ENCODE measurements at regions not wholly inside any gene's neighbourhood (a gene's known extent, or its start where the extent isn't known, plus 50 kb on each side); places are given as distances from the start of the nearest gene placed in this dataset.

GRCh38 chr1:178607718-178608408, 95.0 kb downstream of the TEX35 start:
- DNase-seq (ENCODE audit: low read depth), result peak; percentile 72

GRCh38 chr1:178609015-178609414, 96.1 kb downstream of the TEX35 start:
- peak; percentile 78 for DNase-seq (ENCODE audit: low read depth)

GRCh38 chr1:178610690-178611410, 97.9 kb downstream of the TEX35 start:
- peak; percentile 94 for DNase-seq (ENCODE audit: low read depth)

- DNase-seq (ENCODE audit: low read depth), result peak; percentile 69
Measured at GRCh38 chr1:178612261-178612660, 99.4 kb downstream of the TEX35 start.

- DNase-seq (ENCODE audit: low read depth), result no peak
Measured at GRCh38 chr1:178613271-178613945, 100.5 kb downstream of the TEX35 start.

- no peak for DNase-seq (ENCODE audit: low read depth)
Measured at GRCh38 chr1:178614286-178614685, 101.4 kb downstream of the TEX35 start.

- no peak for DNase-seq (ENCODE audit: low read depth)
Measured at GRCh38 chr1:178619042-178619927, 105.8 kb upstream of the RALGPS2 start.

- DNase-seq (ENCODE audit: low read depth), result no peak
Measured at GRCh38 chr1:178620584-178621475, 104.2 kb upstream of the RALGPS2 start.

GRCh38 chr1:178621822-178622221, 103.2 kb upstream of the RALGPS2 start:
- no peak for DNase-seq (ENCODE audit: low read depth)

GRCh38 chr1:178625695-178626094, 99.3 kb upstream of the RALGPS2 start:
- DNase-seq (ENCODE audit: low read depth), result no peak

GRCh38 chr1:178627037-178627436, 98.0 kb upstream of the RALGPS2 start:
- no peak for DNase-seq (ENCODE audit: low read depth)

- DNase-seq (ENCODE audit: low read depth), result no peak
Measured at GRCh38 chr1:178628637-178629251, 96.3 kb upstream of the RALGPS2 start.

GRCh38 chr1:178629252-178630154, 95.5 kb upstream of the RALGPS2 start:
- DNase-seq (ENCODE audit: low read depth), result peak; percentile 83

- peak; percentile 43 for DNase-seq (ENCODE audit: low read depth)
Measured at GRCh38 chr1:178630417-178630816, 94.6 kb upstream of the RALGPS2 start.

GRCh38 chr1:178632653-178633052, 92.4 kb upstream of the RALGPS2 start:
- DNase-seq (ENCODE audit: low read depth), result no peak

- DNase-seq (ENCODE audit: low read depth), result peak; percentile 90
Measured at GRCh38 chr1:178633056-178633455, 92.0 kb upstream of the RALGPS2 start.

- DNase-seq (ENCODE audit: low read depth), result no peak
Measured at GRCh38 chr1:178634445-178634844, 90.6 kb upstream of the RALGPS2 start.

GRCh38 chr1:178637841-178638240, 87.2 kb upstream of the RALGPS2 start:
- no peak for DNase-seq (ENCODE audit: low read depth)

- no peak for DNase-seq (ENCODE audit: low read depth)
Measured at GRCh38 chr1:178639326-178639725, 85.7 kb upstream of the RALGPS2 start.
